ENCODE measurements at regions not wholly inside any gene's neighbourhood (a gene's known extent, or its start where the extent isn't known, plus 50 kb on each side); places are given as distances from the start of the nearest gene placed in this dataset.
A peak's percentile ranks its signal among the peaks of the same experiment; 100 is the strongest.
"Not testable (repeated sequence)": the region's sequence is repeated elsewhere in the genome, so short reads cannot be mapped to it uniquely, and the experiment has no call there.

DNA sequence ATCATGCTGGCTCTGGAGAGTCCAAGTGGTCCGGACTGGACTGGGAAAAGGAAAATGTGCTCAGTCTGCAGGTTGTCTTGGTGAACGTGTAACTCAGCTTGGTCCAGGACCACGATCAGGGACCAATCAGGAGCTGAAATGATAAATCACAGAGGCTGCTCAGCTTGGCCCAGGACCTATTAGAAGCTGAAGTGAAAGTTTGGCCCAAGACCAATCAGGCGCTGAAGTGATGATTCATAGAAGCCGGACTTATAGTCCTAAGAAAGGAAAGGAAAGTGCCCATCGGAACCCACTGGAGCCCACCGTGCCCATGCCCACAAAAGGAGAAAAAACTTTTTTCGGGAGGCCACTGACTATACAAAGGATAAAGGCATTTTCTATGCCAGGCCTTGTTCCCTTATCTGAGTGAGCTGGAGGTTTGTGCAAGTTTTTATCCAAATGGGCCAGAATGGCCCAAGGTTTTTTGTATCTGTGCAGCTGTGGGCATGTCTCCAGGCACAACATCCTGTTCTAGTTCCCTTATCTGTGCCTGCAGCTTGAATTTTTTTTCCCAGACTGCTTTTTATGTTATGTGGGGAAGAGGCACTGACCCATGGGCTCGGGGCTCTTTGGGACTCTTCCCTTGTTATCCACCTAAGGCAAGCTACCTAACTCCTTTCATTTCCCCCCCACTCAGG is 194.4 kb downstream of the FAM133A start:
- no peaks in the 10 kb centered on the region for H3K27me3 ChIP-seq (replicated peaks in 1 of 7)

DNA sequence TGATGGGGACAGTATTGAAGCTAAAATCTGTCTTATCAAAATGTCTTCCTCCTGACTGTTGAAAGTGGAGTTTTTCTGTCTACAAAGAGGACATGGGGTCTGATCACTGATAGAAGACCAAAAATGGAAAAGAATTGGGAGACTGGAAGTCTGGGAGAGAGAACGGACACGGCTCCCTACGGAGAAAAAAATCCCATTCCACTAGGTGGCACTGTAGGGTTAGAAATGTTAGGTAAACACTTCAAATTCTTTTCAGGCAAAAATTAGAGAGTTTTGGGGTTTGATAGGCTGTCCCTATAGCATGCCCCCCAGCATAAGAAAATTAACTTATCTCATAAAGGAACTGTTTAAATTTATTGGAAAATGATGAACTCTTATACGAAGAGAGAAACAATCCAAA is 200.5 kb downstream of the FAM133A start:
- H3K27ac ChIP-seq, result no peak overlapping the region
- no peak for TF ChIP-seq POLR2AphosphoS5 (IDR thresholded peaks at IDR 0.05)
- TF ChIP-seq, protein P1, sequence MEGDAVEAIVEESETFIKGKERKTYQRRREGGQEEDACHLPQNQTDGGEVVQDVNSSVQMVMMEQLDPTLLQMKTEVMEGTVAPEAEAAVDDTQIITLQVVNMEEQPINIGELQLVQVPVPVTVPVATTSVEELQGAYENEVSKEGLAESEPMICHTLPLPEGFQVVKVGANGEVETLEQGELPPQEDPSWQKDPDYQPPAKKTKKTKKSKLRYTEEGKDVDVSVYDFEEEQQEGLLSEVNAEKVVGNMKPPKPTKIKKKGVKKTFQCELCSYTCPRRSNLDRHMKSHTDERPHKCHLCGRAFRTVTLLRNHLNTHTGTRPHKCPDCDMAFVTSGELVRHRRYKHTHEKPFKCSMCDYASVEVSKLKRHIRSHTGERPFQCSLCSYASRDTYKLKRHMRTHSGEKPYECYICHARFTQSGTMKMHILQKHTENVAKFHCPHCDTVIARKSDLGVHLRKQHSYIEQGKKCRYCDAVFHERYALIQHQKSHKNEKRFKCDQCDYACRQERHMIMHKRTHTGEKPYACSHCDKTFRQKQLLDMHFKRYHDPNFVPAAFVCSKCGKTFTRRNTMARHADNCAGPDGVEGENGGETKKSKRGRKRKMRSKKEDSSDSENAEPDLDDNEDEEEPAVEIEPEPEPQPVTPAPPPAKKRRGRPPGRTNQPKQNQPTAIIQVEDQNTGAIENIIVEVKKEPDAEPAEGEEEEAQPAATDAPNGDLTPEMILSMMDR (IDR thresholded peaks at IDR 0.05 in 8 of 11, conservative IDR thresholded peaks at IDR 0.05 in 3 of 11), result peak in 5 of 11 experiments; percentile 8 to 41 (median 23)
- no peaks in the 10 kb centered on the region for H3K27me3 ChIP-seq (replicated peaks in 1 of 7)
- no peaks in the 10 kb centered on the region for H3K36me3 ChIP-seq
- no peak for DNase-seq
- H3K4me1 ChIP-seq, result no peaks in the 10 kb centered on the region
- H3K4me3 ChIP-seq, result no peak overlapping the region
- peaks cover 0 to 18% (median 6%) of the 10 kb centered on the region in 8 donors for H3K9me3 ChIP-seq
- 20 to 25% (median 20%) methylated on average over 4 of the region's 4 CpGs for WGBS, 5 donors
- intact Hi-C loops (cut with DNase I; ENCODE audit: low total_unique reads), result loop anchor here (10.0 kb wide), 1 partner anchor 180 kb away; no protein-coding TSS in a partner anchor

More for the DNA sequence above, 194.4 kb downstream of the FAM133A start:
- H3K4me1 ChIP-seq, result no peaks in the 10 kb centered on the region
- no peaks in the 10 kb centered on the region for H3K36me3 ChIP-seq
- TF ChIP-seq POLR2A (IDR thresholded peaks at IDR 0.05) (no peak), POLR2AphosphoS5 (IDR thresholded peaks at IDR 0.05) (no peak)
- TF ChIP-seq, protein P1 (IDR thresholded peaks at IDR 0.05 in 8 of 11, conservative IDR thresholded peaks at IDR 0.05 in 3 of 11), result no peak
- intact Hi-C loops (cut with DNase I; ENCODE audit: low total_unique reads), result no loop called here
- WGBS, 5 donors, result 7 to 54% (median 34%) methylated on average over 6 to 9 of the region's 9 CpGs
- DNase-seq, result no peak
- peak overlapping the region in 1 of 8 donors; percentile 2 for H3K27ac ChIP-seq
- H3K4me3 ChIP-seq, result no peak overlapping the region
- no peaks in the 10 kb centered on the region for H3K9me3 ChIP-seq

DNA sequence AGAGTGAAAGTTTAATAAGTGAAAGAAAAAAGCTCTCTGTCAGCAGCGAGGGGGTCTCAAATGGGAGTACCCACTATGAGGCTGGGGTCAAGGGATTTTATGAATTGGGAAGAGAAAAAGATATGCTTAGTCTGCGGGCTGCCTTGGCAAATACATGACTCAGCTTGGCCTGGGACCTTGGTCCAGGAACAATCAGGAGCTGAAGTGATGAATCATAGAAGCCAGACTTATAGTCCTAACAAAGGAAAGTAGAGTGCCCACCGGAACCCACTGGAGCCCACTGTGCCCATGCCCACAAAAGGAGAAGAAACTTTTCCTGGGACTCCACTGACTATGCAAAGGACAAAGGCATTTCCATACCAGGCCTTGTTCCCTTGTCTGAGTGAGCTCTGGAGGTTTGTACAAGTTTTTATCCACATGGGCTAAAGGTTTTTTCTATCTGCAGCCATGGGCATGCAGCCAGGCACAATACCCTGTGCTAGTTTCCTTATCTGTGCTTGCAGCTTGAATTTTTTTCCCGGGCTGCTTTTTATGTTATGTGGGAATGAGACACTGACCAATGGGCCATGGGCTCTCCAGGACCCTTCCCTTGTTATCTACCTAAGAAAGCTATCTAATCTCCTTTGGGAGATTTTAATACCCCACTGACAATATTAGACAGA is 201.7 kb downstream of the FAM133A start:
- Histone ChIP-seq H3K4me3 (no peak overlapping the region), H3K27me3 (replicated peaks in 1 of 7) (no peaks in the 10 kb centered on the region), H3K27ac (no peak overlapping the region), H3K4me1 (no peaks in the 10 kb centered on the region), H3K36me3 (no peaks in the 10 kb centered on the region), H3K9me3 (peaks cover 0 to 18% (median 6%) of the 10 kb centered on the region in 8 donors)
- TF ChIP-seq POLR2AphosphoS5 (IDR thresholded peaks at IDR 0.05), result no peak
- TF ChIP-seq, protein P1 (IDR thresholded peaks at IDR 0.05 in 8 of 11, conservative IDR thresholded peaks at IDR 0.05 in 3 of 11), result no peak
- TF ChIP-seq POLR2A (IDR thresholded peaks at IDR 0.05), result no peak
- WGBS, 5 donors, result 63 to 91% (median 70%) methylated on average over 4 of the region's 4 CpGs
- intact Hi-C loops (cut with DNase I; ENCODE audit: low total_unique reads), result loop anchor here (10.0 kb wide), 1 partner anchor 179 kb away; no protein-coding TSS in a partner anchor
- no peak for DNase-seq

DNA sequence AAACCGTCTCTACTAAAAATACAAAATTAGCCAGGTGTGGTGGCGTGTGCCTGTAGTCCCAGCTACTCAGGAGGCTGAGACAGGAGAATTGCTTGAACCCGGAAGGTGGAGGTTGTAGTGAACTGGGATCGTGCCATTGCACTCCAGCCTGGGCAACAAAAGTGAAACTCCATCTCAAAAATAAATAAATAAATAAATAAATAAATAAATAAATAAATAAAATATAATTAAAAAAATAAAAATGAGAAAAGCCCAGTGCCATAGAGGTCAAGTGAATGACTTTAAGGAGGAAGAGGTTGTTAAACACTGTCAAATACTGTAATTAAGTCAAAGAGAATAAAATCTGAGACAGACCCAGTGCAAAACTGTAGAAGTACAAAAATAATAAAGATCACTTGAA is 247.0 kb downstream of the FAM133A start:
- DNase-seq; H3K27me3 ChIP-seq (replicated peaks in 1 of 7); H3K36me3 ChIP-seq; intact Hi-C loops (cut with DNase I; ENCODE audit: low total_unique reads); H3K4me1 ChIP-seq; H3K4me3 ChIP-seq; H3K27ac ChIP-seq; H3K9me3 ChIP-seq: not testable (repeated sequence)
- 85 to 98% (median 94%) methylated on average over 4 of the region's 4 CpGs for WGBS, 5 donors
